Smooth muscle cell (in vitro differentiated cells): ENCODE measurements at regions not wholly inside any gene's neighbourhood (a gene's known extent, or its start where the extent isn't known, plus 50 kb on each side); places are given as distances from the start of the nearest gene placed in this dataset.

Experiments used
- DNase-seq: peaks from one replicate; lab custom pipeline; 2025; ENCODE audit not compliant: unreplicated experiment; lab: John Stamatoyannopoulos, UW
- H2AFZ ChIP-seq: fragments of 200-600 bp; sonication (generic); 2 replicates; pipeline ENCODE4 v1.6.0; 2016; ENCODE audit warnings: antibody characterized with exemption, low read depth, mild to moderate bottlenecking
- H3F3A ChIP-seq: fragments of 200-600 bp; sonication (generic); 2 replicates; pipeline ENCODE4 v1.6.0; 2017; ENCODE audit warnings: antibody characterized with exemption, low read depth
- H3K27ac ChIP-seq: fragments of 200-600 bp; sonication (generic); 2 replicates; pipeline ENCODE4 v1.5.1; 2016; ENCODE audit warnings: low read depth, mild to moderate bottlenecking
- H3K27me3 ChIP-seq: fragments of 200-600 bp; sonication (generic); 2 replicates; pipeline ENCODE4 v1.6.1; 2016; ENCODE audit warnings: low read depth, mild to moderate bottlenecking
- H3K36me3 ChIP-seq: fragments of 200-600 bp; sonication (generic); 2 replicates; pipeline ENCODE4 v1.5.1; 2016; ENCODE audit warnings: low read depth
- H3K4me1 ChIP-seq: fragments of 200-600 bp; sonication (generic); 2 replicates; pipeline ENCODE4 v1.5.1; 2016; ENCODE audit warnings: low read depth
- H3K4me2 ChIP-seq: fragments of 200-600 bp; sonication (generic); 2 replicates; pipeline ENCODE4 v1.6.0; 2016; ENCODE audit warnings: mild to moderate bottlenecking
- H3K4me3 ChIP-seq: fragments of 200-600 bp; sonication (generic); 2 replicates; pipeline ENCODE4 v1.5.1; 2016; ENCODE audit warnings: mild to moderate bottlenecking
- H3K79me2 ChIP-seq: fragments of 200-600 bp; sonication (generic); 2 replicates; pipeline ENCODE4 v1.6.0; 2016; ENCODE audit warnings: low read depth, mild to moderate bottlenecking
- H3K9ac ChIP-seq: fragments of 200-600 bp; sonication (generic); 2 replicates; pipeline ENCODE4 v1.6.0; 2016; ENCODE audit warnings: low read depth
- H3K9me3 ChIP-seq: fragments of 200-600 bp; sonication (generic); replicated peaks from 2 replicates; pipeline ENCODE4 v1.5.1; 2016; ENCODE audit warnings: low read depth
- H4K20me1 ChIP-seq: fragments of 200-600 bp; sonication (generic); 2 replicates; pipeline ENCODE4 v1.6.0; 2016; ENCODE audit warnings: low read depth
- WGBS: methylation state at CpG from one replicate; pipeline ENCODE4 v1.1.7; 2016; ENCODE audit warnings: low lambda C conversion rate; 5-methylcytosine and 5-hydroxymethylcytosine counted together
- TF ChIP-seq, protein P1 (sequence below): fragments of 200-600 bp; sonication (generic); IDR thresholded peaks from 2 replicates; pipeline ENCODE4 v1.5.1; 2017; ENCODE audit warnings: borderline replicate concordance, mild to moderate bottlenecking, antibody characterized with exemption; ENCODE audit not compliant: insufficient read depth, poor library complexity, severe bottlenecking

DNA sequence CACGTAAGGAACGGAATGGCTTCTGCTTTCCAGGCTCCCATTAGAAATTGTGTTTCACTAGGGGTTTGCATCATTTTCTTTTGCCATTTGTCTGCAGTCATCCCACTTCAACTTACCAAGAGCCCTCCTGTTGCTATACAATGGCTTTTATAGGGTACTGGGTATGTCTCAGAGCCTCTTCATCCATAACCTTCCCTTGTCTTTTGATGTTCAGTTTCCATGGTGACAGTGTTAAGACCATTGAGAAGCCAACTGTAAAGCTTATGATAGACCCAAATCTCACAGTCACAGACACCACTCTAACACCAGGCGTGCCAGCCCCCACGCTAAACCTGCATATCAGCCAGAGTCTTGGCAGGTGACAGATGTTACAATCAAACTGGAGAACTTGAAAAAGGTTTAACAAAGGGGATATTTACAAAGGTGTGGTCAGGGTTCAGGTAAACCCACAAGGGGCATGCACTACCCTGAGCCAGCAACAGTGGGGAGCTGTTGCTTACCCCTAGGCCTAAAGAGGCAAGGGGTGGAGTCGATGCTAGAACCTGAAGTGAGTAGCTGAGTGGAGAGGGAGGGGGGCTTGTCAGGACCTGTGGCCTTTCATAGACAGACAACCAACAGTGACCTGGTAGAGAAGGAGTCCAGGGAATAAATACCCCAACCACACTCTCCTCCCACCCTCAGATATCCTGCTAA is 53.2 kb upstream of the ABLIM1 start:
- Histone ChIP-seq H3K9ac (no peak overlapping the region), H3K4me1 (peaks cover 17% of the 10 kb centered on the region), H3K36me3 (no peaks in the 10 kb centered on the region), H3K79me2 (no peaks in the 10 kb centered on the region), H3K4me2 (no peak overlapping the region), H4K20me1 (no peaks in the 10 kb centered on the region), H2AFZ (no peak overlapping the region), H3K4me3 (no peak overlapping the region), H3F3A (no peaks in the 10 kb centered on the region), H3K27me3 (no peaks in the 10 kb centered on the region), H3K9me3 (no peaks in the 10 kb centered on the region), H3K27ac (no peak overlapping the region)
- TF ChIP-seq, protein P1, sequence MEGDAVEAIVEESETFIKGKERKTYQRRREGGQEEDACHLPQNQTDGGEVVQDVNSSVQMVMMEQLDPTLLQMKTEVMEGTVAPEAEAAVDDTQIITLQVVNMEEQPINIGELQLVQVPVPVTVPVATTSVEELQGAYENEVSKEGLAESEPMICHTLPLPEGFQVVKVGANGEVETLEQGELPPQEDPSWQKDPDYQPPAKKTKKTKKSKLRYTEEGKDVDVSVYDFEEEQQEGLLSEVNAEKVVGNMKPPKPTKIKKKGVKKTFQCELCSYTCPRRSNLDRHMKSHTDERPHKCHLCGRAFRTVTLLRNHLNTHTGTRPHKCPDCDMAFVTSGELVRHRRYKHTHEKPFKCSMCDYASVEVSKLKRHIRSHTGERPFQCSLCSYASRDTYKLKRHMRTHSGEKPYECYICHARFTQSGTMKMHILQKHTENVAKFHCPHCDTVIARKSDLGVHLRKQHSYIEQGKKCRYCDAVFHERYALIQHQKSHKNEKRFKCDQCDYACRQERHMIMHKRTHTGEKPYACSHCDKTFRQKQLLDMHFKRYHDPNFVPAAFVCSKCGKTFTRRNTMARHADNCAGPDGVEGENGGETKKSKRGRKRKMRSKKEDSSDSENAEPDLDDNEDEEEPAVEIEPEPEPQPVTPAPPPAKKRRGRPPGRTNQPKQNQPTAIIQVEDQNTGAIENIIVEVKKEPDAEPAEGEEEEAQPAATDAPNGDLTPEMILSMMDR, result no peak
- DNase-seq, result no peak
- 95% methylated on average over 5 of the region's 5 CpGs for WGBS

DNA sequence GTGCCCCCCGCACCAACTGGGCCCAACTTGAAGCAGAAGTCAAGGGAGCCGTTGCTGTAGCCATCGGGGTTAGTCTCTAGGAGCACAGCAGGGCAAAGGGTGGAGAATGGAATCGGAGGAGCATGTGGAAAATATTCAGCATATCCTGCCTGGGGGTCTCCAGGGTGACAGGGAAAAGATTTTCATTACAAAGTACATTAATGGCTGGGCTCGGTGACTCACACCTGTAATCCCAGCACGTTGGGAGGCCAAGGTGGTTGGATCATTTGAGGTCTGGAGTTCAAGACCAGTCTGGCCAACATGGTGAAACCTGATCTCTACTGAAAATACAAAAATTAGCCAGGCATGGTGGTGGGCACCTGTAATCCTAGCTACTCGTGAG is 53.8 kb upstream of the ABLIM1 start:
- Histone ChIP-seq H3K9ac (no peak overlapping the region), H3K9me3 (no peaks in the 10 kb centered on the region), H3K36me3 (no peaks in the 10 kb centered on the region), H3K79me2 (no peaks in the 10 kb centered on the region), H4K20me1 (no peaks in the 10 kb centered on the region), H3F3A (no peaks in the 10 kb centered on the region), H2AFZ (no peak overlapping the region), H3K4me2 (no peak overlapping the region), H3K4me1 (peaks cover 17% of the 10 kb centered on the region), H3K4me3 (no peak overlapping the region), H3K27ac (no peak overlapping the region), H3K27me3 (no peaks in the 10 kb centered on the region)
- DNase-seq, result no peak
- TF ChIP-seq, protein P1, result no peak
- WGBS, result 92% methylated on average over 7 of the region's 7 CpGs

DNA sequence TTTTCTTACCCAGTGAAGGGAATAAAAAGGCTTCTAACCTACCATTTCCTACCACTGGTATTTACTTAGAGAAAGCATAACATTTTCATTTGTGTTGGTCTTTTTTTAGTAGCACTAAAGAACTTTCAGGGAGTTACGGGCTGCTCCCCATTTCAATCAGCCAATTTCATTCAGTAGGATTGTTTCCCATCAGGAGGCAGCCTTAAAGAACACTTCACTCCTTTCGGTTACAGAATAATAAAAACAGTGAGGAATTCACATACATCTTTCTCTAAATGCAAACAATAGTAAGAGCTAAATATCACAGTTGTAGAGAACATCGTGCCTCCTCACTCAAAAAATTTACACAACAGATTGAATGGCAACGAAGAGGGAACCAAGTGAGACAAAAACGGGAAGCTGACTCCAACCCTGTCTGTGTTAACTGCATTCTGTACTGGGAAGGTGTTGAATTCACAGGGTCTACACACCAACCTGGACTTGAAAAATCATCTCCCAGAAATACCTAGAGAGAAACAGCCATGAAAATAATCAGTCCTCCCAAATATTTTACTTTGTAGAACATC is 55.5 kb upstream of the ABLIM1 start:
- TF ChIP-seq, protein P1, result no peak
- Histone ChIP-seq H3K79me2 (no peaks in the 10 kb centered on the region), H2AFZ (no peak overlapping the region), H3K4me1 (peaks cover 17% of the 10 kb centered on the region), H3K9ac (no peak overlapping the region), H3K9me3 (no peaks in the 10 kb centered on the region), H3K36me3 (no peaks in the 10 kb centered on the region), H3F3A (no peaks in the 10 kb centered on the region), H3K4me2 (peak overlapping the region; percentile 66), H3K27ac (peak overlapping the region; percentile 72), H3K4me3 (no peak overlapping the region), H4K20me1 (no peaks in the 10 kb centered on the region), H3K27me3 (no peaks in the 10 kb centered on the region)
- no peak for DNase-seq
- 83% methylated on average over 5 of the region's 5 CpGs for WGBS

DNA sequence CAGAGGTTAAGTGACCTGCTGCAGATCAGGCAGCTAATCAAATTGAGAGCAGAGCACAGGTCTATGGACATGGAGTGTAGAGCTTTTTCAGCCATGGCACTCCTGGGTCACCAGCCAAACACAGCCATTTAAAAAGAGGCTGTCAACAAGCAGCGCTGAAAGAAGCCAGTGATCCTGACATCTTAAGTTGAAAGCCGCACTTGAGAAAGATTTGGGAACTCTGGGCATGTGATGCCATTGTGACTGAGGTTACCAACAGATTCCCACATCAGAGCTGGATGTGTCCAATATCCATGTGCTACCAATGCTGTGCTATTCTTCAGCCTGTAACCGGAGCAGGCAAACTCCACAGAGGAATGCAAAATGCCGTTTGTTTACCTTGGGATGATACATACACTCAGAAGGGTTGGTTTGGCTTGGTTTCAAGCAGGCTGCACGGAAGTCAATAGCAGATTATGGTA is 56.2 kb upstream of the ABLIM1 start:
- H3K27me3 ChIP-seq, result no peaks in the 10 kb centered on the region
- H3K27ac ChIP-seq, result peak overlapping the region; percentile 72
- H3K9me3 ChIP-seq, result no peaks in the 10 kb centered on the region
- H3K79me2 ChIP-seq, result no peaks in the 10 kb centered on the region
- peak overlapping the region; percentile 66 for H3K4me2 ChIP-seq
- peaks cover 17% of the 10 kb centered on the region for H3K4me1 ChIP-seq
- 24% methylated on average over 5 of the region's 5 CpGs for WGBS
- no peaks in the 10 kb centered on the region for H3F3A ChIP-seq
- TF ChIP-seq, protein P1, result no peak
- H3K4me3 ChIP-seq, result no peak overlapping the region
- DNase-seq, result no peak
- no peak overlapping the region for H2AFZ ChIP-seq
- no peaks in the 10 kb centered on the region for H4K20me1 ChIP-seq
- H3K9ac ChIP-seq, result no peak overlapping the region
- no peaks in the 10 kb centered on the region for H3K36me3 ChIP-seq
